GM12878 (cell line): ENCODE measurements at regions not wholly inside any gene's neighbourhood (a gene's known extent, or its start where the extent isn't known, plus 50 kb on each side); places are given as distances from the start of the nearest gene placed in this dataset.

ENCODE experiments used
- ATAC-seq: fragments of 200-7000 bp; cut with Tn5 transposase; 3 replicates; pipeline ENCODE4 v1.9.1; 2020; ENCODE audit warnings: mild to moderate bottlenecking, moderate library complexity
- BruUV-seq: library from RNA; stranded (reverse); fragments of 400-500 nt; replicated peaks from 2 replicates; lab custom pipeline; 2021; lab: Mats Ljungman, UMichigan
- CTCF ChIA-PET: fragments of 300-600 bp; sonication (Branson Sonifier 250); formaldehyde crosslinking; extraction: SDS; loops from one replicate; lab custom pipeline; 2021; ENCODE audit warnings: inconsistent platforms; lab: Yijun Ruan, JAX
- POLR2A ChIA-PET: fragments of 350-600 bp; formaldehyde crosslinking; extraction: SDS; loops from one replicate; lab custom pipeline; 2021; ENCODE audit warnings: inconsistent platforms; lab: Charles Lee
- RAD21 ChIA-PET: fragments of 300-600 bp; sonication (Branson Sonifier 250); formaldehyde crosslinking; loops from one replicate; lab custom pipeline; 2023; ENCODE audit warnings: antibody characterized with exemption; ENCODE audit not compliant: unreplicated experiment; lab: Charles Lee
- SMC1A ChIA-PET: fragments of 300-600 bp; sonication (Branson Sonifier 250); formaldehyde crosslinking; loops from one replicate; lab custom pipeline; 2023; ENCODE audit not compliant: unreplicated experiment, uncharacterized antibody; lab: Charles Lee
- DNase-seq: peaks from one replicate; pipeline ENCODE4 v3.0.0-alpha.2; 2011; ENCODE audit warnings: low read depth, low spot score
- FAIRE-seq: peaks from 3 replicates; lab custom pipeline; 2011; peaks lifted over from hg19 to GRCh38; lab: Jason Lieb, UNC
- H2AFZ ChIP-seq: 2 replicates; pipeline ENCODE4 v1.6.0; 2011; ENCODE audit warnings: low read depth, low read length, control low read depth; ENCODE audit not compliant: control insufficient read depth
- H3K27ac ChIP-seq: 2 replicates; pipeline ENCODE4 v1.5.1; 2011; ENCODE audit warnings: control low read depth; ENCODE audit not compliant: control insufficient read depth, insufficient read depth
- H3K27me3 ChIP-seq, 2 experiments: replicated peaks in 1 of 2; 2 replicates each; pipeline versions ENCODE4 v1.6.0 to v1.6.1; 2011; ENCODE audit warnings: low read length in 1 of 2; ENCODE audit not compliant: control insufficient read depth in 2 of 2, insufficient read depth in 2 of 2
- H3K36me3 ChIP-seq, 2 experiments: 2 replicates each; pipeline ENCODE4 v1.5.1; 2011; ENCODE audit warnings: low read length in 1 of 2; ENCODE audit not compliant: control insufficient read depth in 2 of 2, insufficient read depth in 2 of 2
- H3K4me1 ChIP-seq: 2 replicates; pipeline ENCODE4 v1.6.1; 2011; ENCODE audit warnings: mild to moderate bottlenecking, low read length, moderate library complexity, mixed read lengths; ENCODE audit not compliant: control insufficient read depth, insufficient read depth
- H3K4me2 ChIP-seq: 2 replicates; pipeline ENCODE4 v1.6.0; 2011; ENCODE audit warnings: control low read depth; ENCODE audit not compliant: control insufficient read depth, insufficient read depth
- H3K4me3 ChIP-seq: fragments of 200-600 bp; sonication (generic); 2 replicates; pipeline ENCODE4 v1.5.1; 2016
- H3K79me2 ChIP-seq: 2 replicates; pipeline ENCODE4 v1.6.0; 2011; ENCODE audit warnings: low read length; ENCODE audit not compliant: control insufficient read depth, insufficient read depth
- H3K9ac ChIP-seq: 2 replicates; pipeline ENCODE4 v1.8.0; 2011; ENCODE audit warnings: low read length, control low read depth, mixed read lengths; ENCODE audit not compliant: control insufficient read depth, insufficient read depth
- H3K9me3 ChIP-seq: replicated peaks from 3 replicates; pipeline ENCODE4 v1.5.1; 2011; ENCODE audit warnings: mild to moderate bottlenecking, low read length; ENCODE audit not compliant: control insufficient read depth, insufficient read depth
- H4K20me1 ChIP-seq: 2 replicates; pipeline ENCODE4 v1.6.0; 2011; ENCODE audit not compliant: control insufficient read depth, insufficient read depth
- CREM ChIP-seq: IDR thresholded peaks from 2 replicates; pipeline ENCODE4 v1.6.1; 2014; ENCODE audit warnings: antibody characterized with exemption, low read depth
- FOXM1 ChIP-seq: IDR thresholded peaks from 2 replicates; pipeline ENCODE4 v1.6.1; 2012; ENCODE audit warnings: low read depth, mild to moderate bottlenecking, inconsistent platforms, low read length, moderate library complexity
- HCFC1 ChIP-seq: fragments of 150-350 bp; IDR thresholded peaks from 2 replicates; pipeline ENCODE4 v1.6.1; 2014; ENCODE audit warnings: low read length
- NR2C2 ChIP-seq: IDR thresholded peaks from 2 replicates; pipeline ENCODE4 v1.6.1; 2011; ENCODE audit warnings: borderline replicate concordance, low read depth; ENCODE audit not compliant: control insufficient read depth, insufficient read length
- RAD51 ChIP-seq: fragments of 450-650 bp; IDR thresholded peaks from 2 replicates; pipeline ENCODE4 v1.6.1; 2016; ENCODE audit warnings: moderate library complexity, mild to moderate bottlenecking, inconsistent platforms
- ZNF217 ChIP-seq: fragments of 450-650 bp; IDR thresholded peaks from 2 replicates; pipeline ENCODE4 v1.6.1; 2017; ENCODE audit warnings: antibody characterized with exemption, mild to moderate bottlenecking
- ZNF274 ChIP-seq: IDR thresholded peaks from one replicate; pipeline ENCODE4 v1.8.0; 2011; ENCODE audit not compliant: insufficient read length, insufficient read depth
- ZNF384 ChIP-seq: IDR thresholded peaks from 2 replicates; pipeline ENCODE4 v1.6.1; 2012; ENCODE audit warnings: low read depth, mild to moderate bottlenecking, low read length, improper control_type of control experiment, borderline replicate concordance
- WGBS: methylation state at CpG from one replicate; pipeline ENCODE4 v1.1.6; 2016; ENCODE audit warnings: low lambda C conversion rate; ENCODE audit not compliant: insufficient replicate concordance, insufficient coverage; ENCODE audit errors: missing lambda C conversion rate; 5-methylcytosine and 5-hydroxymethylcytosine counted together
- in situ Hi-C: fragments of 300-500 bp; cut with MboI; formaldehyde crosslinking; loops from 9 replicates; pipeline ENCODE4 v1.14.3; 2018; ENCODE audit warnings: mixed read lengths
- intact Hi-C: fragments of 100-400 bp; cut with micrococcal nuclease; formaldehyde crosslinking; loops from one replicate; pipeline ENCODE4 v1.14.2; 2022; ENCODE audit not compliant: unreplicated experiment
- TF ChIP-seq, protein P1 (sequence below): IDR thresholded peaks from 2 replicates; pipeline ENCODE4 v1.6.1; 2011; ENCODE audit warnings: low read depth, mild to moderate bottlenecking, low read length, moderate library complexity, borderline replicate concordance; ENCODE audit errors: extremely low read depth
- TF ChIP-seq, protein P2 (sequence below): fragments of 450-650 bp; IDR thresholded peaks from 2 replicates; pipeline ENCODE4 v1.6.1; 2016; ENCODE audit warnings: mild to moderate bottlenecking

DNA sequence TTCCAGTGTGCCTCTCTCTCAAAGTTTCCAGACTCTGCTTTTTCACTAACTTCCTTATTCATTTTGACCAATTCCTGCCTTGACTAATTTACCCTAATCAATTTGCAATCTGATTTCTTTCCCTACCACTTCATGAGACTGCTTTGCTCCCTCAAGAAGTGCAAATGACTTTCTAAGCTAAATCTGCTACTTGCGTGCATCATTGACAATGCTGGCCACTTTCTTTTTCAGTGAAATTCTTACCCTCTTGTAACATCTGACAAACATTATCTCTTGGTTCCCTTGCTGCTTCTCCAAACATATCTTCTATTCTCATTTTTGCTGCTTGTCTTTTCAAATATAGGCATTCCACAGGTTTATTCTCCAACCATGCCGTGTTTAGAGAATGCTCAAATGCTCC lies 659.9 kb downstream of the USP25 start:
- Histone ChIP-seq H4K20me1 (no peaks in the 10 kb centered on the region), H3K9me3 (no peaks in the 10 kb centered on the region), H3K4me2 (no peak overlapping the region), H3K27ac (no peak overlapping the region), H3K4me1 (no peaks in the 10 kb centered on the region), H3K4me3 (no peak overlapping the region), H3K9ac (no peak overlapping the region), H3K27me3 (no peaks in the 10 kb centered on the region), H2AFZ (no peak overlapping the region), H3K79me2 (no peaks in the 10 kb centered on the region), H3K36me3 (no peaks in the 10 kb centered on the region)
- POLR2A ChIA-PET: no interaction called here
- DNase-seq (no peak), FAIRE-seq (no peak), ATAC-seq (no peak)
- intact Hi-C loops (no loop called here), in situ Hi-C loops (no loop called here)
- TF ChIP-seq ZNF217: no peak
- TF ChIP-seq CREM: no peak
- TF ChIP-seq ZNF274: no peak
- no peak for TF ChIP-seq ZNF384
- TF ChIP-seq, protein P1, sequence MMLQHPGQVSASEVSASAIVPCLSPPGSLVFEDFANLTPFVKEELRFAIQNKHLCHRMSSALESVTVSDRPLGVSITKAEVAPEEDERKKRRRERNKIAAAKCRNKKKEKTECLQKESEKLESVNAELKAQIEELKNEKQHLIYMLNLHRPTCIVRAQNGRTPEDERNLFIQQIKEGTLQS: no peak
- no peak for TF ChIP-seq NR2C2
- TF ChIP-seq, protein P2, sequence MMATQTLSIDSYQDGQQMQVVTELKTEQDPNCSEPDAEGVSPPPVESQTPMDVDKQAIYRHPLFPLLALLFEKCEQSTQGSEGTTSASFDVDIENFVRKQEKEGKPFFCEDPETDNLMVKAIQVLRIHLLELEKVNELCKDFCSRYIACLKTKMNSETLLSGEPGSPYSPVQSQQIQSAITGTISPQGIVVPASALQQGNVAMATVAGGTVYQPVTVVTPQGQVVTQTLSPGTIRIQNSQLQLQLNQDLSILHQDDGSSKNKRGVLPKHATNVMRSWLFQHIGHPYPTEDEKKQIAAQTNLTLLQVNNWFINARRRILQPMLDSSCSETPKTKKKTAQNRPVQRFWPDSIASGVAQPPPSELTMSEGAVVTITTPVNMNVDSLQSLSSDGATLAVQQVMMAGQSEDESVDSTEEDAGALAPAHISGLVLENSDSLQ: no peak
- TF ChIP-seq FOXM1: no peak
- TF ChIP-seq HCFC1: no peak
- no peak for TF ChIP-seq RAD51
- CTCF ChIA-PET: no interaction called here
- SMC1A ChIA-PET: no interaction called here
- WGBS: 25% methylated on average over 2 of the region's 2 CpGs
- no TSS peak for BruUV-seq
- RAD21 ChIA-PET: no interaction called here
